Glomerular visceral epithelial cell (primary cell): ENCODE measurements at regions not wholly inside any gene's neighbourhood (a gene's known extent, or its start where the extent isn't known, plus 50 kb on each side); places are given as distances from the start of the nearest gene placed in this dataset.
"Not testable (repeated sequence)": the region's sequence is repeated elsewhere in the genome, so short reads cannot be mapped to it uniquely, and the experiment has no call there.

Experiments used
- DNase-seq: peaks from one replicate; pipeline ENCODE4 v3.0.0-alpha.2; 2016; ENCODE audit errors: extremely low spot score

- no peak for DNase-seq
Measured at GRCh38 chr20:51923633-51924032, 121.3 kb upstream of the SALL4 start.

DNA sequence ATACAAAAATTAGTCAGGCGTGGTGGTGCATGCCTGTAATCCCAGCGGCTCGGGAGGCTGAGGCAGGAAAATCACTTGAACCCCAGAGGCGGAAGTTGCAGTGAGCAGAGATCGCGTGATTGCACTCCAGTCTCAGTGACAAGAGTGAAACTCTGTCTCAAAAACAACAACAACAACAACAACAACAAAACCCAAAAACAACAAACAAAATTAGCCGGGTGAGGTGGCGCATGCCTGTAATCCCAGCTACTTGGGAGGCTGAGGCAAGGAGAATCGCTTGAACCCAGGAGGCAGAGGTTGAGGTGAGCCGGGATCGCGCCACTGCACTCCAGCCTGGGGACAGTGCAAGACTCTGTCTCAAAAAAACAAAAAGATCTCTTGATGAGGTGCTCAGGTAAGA is 120.5 kb upstream of the SALL4 start:
- DNase-seq, result not testable (repeated sequence)

- DNase-seq, result no peak
Measured at GRCh38 chr20:51918561-51918960, 116.2 kb upstream of the SALL4 start.

- DNase-seq, result no peak
Measured at GRCh38 chr20:51917886-51918535, 115.7 kb upstream of the SALL4 start.

DNA sequence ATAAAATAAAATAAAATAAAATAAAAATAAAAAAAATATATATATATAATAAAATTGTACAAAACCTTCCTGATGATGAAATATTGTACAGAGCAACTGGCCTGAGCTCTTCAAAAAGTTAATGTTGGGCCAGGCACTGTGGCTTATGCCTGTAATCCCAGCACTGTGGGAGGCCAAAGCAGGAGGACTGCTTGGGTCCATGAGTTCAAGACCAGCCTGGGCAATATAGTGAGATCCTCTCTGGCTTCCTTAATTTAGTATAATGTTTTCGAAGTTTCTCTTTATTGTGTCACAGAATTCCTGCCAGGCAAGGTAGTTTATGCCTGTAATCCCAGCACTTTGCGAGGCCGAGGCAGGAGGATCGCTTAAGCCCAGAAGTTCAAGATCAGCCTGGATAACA is 113.9 kb upstream of the SALL4 start:
- DNase-seq, result no peak

- no peak for DNase-seq
Measured at GRCh38 chr20:51914758-51915157, 112.4 kb upstream of the SALL4 start.

- DNase-seq, result no peak
Measured at GRCh38 chr20:51910321-51911050, 108.2 kb upstream of the SALL4 start.

DNA sequence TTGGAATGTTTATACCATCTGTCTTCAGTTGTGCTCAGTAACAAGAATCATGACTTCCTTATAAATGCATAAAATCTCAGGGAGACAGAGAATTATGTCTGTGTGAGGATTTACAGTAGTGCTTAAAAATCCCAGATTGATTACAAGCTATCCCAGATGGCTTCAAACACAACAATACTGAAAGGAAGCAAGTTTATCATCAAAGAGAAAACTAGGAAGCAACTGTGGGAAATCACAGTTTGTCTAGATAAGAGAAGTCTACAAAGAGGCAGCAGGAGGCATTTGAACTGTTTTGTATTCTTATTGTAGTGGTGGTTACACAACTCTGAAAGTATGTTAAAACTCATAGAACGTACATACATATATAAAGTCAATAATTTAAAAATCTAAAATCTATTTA is 104.4 kb upstream of the SALL4 start:
- DNase-seq, result no peak

DNA sequence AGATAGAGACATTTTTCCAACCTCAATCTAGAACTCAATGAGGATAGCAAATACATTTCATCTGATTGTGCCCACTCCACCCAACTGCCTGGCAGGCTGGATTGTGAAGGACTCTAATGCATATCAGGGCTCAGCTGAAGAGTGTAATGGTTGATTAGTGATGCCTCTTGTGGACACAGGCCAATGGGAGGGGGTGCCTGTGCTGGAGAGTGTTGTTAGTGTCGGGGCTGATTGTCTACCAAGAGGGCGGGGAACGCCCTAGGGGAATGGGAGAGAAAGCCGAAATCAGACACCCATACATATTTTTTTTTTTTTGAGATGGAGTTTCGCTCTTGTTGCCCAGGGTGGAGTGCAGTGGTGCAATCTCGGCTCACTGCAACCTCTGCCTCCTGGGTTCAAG is 103.7 kb upstream of the SALL4 start:
- DNase-seq, result no peak

GRCh38 chr20:51902933-51903332 is 100.6 kb upstream of the SALL4 start:
- no peak for DNase-seq

- DNase-seq, result no peak
Measured at GRCh38 chr20:51900443-51900842, 98.1 kb upstream of the SALL4 start.

GRCh38 chr20:51899674-51900073 is 97.4 kb upstream of the SALL4 start:
- no peak for DNase-seq

DNA sequence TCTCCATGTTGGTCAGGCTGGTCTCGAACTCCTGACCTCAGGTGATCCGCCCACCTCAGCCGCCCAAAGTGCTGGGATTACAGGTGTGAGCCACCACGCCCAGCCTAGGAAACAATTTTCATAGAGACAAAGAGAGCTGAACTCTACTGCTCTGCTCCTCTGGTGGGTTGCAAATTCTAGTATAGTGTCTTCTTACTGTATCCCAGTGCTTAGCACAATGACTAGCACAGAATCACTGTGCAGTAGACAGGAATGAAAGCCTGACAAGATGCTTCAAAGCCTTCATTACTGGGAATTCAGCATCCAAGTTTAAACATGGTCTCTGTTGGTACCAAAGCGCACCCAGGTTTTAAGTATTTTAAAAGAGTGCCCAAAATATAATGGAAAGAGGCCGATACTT is 96.5 kb upstream of the SALL4 start:
- DNase-seq, result no peak

DNA sequence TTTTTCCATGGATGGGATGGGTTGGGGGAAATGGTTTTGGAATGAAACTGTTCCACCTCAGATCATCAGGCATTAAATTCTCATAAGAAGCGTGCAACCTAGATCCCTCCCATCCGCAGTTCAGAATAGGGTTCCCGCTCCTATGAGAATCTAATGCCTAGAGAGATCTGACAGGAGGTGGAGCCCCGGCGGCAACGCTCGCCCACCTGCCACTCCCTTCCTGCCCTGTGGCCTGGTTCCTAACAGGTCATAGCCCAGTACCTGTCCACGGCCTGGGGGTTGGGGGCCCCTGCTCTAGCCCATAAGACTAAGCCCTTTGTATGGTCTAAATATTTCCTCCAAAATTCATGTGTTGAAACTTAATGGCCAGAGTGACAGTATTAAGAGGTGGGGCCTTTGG is 92.3 kb upstream of the SALL4 start:
- DNase-seq, result no peak

DNA sequence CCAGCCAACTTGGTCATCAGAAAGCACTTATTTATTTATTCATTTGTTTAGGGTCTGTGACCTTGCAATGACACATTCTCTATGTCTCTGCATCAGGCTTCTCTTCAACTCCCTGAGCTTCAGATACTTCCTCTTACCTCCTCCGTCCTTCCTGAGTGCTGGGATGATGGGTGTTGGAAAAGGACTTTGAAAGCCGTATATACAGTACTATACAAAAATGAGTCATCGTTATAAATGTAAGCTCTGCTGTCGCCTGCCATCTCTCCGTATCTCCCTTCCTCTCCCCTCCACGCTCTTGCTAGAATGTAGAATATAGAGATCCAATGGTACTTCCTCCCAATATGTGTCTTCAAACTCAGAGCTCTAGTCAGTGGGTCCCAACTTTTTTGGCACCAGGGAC is 91.9 kb upstream of the SALL4 start:
- no peak for DNase-seq

- no peak for DNase-seq
Measured at GRCh38 chr20:51893723-51894122, 91.4 kb upstream of the SALL4 start.

GRCh38 chr20:51890003-51890402 is 87.7 kb upstream of the SALL4 start:
- no peak for DNase-seq

- DNase-seq, result no peak
Measured at GRCh38 chr20:51889466-51889865, 87.1 kb upstream of the SALL4 start.

DNA sequence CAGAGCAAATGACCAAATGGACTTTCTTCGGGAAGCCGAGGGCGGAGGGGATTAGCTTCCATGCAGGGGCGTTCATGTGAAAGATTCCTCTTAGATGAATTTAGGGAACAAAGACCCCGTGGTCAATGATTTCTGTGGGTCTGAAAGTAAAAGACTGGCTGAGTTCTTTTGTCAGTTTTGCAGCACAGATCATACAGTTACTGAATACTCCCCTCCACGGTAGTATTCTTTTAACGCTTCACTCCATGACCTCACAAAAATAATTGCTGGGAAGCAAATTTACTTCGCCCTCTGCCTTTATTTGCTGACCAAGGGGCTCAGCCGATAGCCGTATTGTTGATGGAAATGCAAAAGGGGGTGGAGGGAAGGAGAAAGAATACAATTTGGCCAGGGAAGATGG is 86.0 kb upstream of the SALL4 start:
- DNase-seq, result no peak

- no peak for DNase-seq
Measured at GRCh38 chr20:51886891-51887608, 84.7 kb upstream of the SALL4 start.

- DNase-seq, result no peak
Measured at GRCh38 chr20:51886341-51886740, 84.0 kb upstream of the SALL4 start.

- no peak for DNase-seq
Measured at GRCh38 chr20:51884561-51884960, 82.2 kb upstream of the SALL4 start.

DNA sequence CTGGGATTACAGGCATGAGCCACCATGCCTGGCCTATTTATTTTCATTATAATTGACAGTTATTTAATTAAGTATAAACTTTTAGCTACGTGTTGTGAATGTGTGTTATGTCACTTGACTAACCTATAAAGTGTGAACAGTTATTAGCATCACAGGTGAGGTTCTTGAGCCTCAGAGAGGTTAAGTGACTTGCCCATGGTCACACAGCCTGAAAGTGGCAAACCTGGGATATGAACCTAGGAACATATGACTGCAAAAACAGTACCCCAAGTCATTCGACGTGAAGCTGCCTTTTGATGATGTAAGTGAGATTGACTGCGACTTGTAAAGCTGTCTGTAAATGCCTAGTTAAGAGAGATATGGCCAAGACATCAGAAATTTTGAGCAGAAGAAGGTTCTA is 77.9 kb upstream of the SALL4 start:
- no peak for DNase-seq
